ENCODE measurements at regions not wholly inside any gene's neighbourhood (a gene's known extent, or its start where the extent isn't known, plus 50 kb on each side); places are given as distances from the start of the nearest gene placed in this dataset.

DNA sequence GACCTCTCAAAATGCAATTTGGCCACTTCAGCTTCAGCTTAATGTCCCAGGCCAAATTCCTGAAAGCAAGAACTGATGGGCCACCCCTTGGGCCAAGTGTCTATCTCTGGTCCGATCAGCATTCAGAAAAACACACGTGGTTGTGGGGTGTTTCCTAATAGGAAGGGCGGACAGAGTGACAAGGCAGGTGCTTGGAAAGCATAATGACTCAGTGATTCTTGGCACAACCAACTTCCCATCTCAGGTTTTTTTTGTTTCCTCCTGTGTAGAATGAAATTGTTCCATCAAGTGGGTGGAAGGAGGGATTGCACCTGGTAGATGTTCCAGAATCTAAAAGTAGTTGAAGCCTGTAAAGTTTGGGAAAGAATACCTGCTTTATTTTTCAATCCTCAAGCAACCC, 155.6 kb downstream of the HS3ST2 start:
- FAIRE-seq (no peak), DNase-seq (ENCODE audit: extremely low read depth in 1 of 4, low spot score in 3 of 4) (no peak), ATAC-seq (no peak)
- Histone ChIP-seq H3K9me3 (replicated peaks; ENCODE audit: control insufficient read depth, insufficient read depth, low read depth, low read length) (no peaks in the 10 kb centered on the region), H3K27ac (ENCODE audit: extremely low read depth, low read depth, low read length) (no peak overlapping the region), H3K4me2 (ENCODE audit: insufficient read depth, low read length) (no peak overlapping the region), H2AFZ (ENCODE audit: low read depth, low read length) (no peak overlapping the region), H4K20me1 (replicated peaks; ENCODE audit: control insufficient read depth, insufficient read depth, low read length) (no peaks in the 10 kb centered on the region), H3K79me2 (ENCODE audit: control insufficient read depth, insufficient read depth, low read length) (no peaks in the 10 kb centered on the region), H3K36me3 (ENCODE audit: control insufficient read depth, insufficient read depth, low read length) (no peaks in the 10 kb centered on the region), H3K4me1 (replicated peaks in 1 of 2; ENCODE audit: control insufficient read depth in 2 of 2, insufficient read depth in 2 of 2, low read length in 2 of 2) (no peaks in the 10 kb centered on the region), H3K4me3 (no peak overlapping the region), H3K9ac (ENCODE audit: insufficient read depth in 1 of 2, low read depth in 2 of 2, low read length in 2 of 2) (no peak overlapping the region), H3K27me3 (ENCODE audit: control insufficient read depth in 2 of 2, insufficient read depth in 2 of 2, low read length in 2 of 2) (no peaks in the 10 kb centered on the region), H3K9me1 (ENCODE audit: control insufficient read depth, insufficient read depth, low read length) (no peaks in the 10 kb centered on the region)
- ChIA-PET CTCF (ENCODE audit: low intra/inter-chr PET ratio) (interaction anchor here (1.2 kb wide), 1 partner anchor 21 kb away, joined by 3 read pairs; no protein-coding TSS in a partner anchor), POLR2A (no interaction called here)
- BruUV-seq (replicated peaks): no TSS peak
- intact Hi-C loops (cut with micrococcal nuclease): no loop called here
- TF ChIP-seq TGIF2 (CRISPR knock-in tag; IDR thresholded peaks at IDR 0.05): no peak
- TF ChIP-seq ARHGAP35 (IDR thresholded peaks at IDR 0.05; ENCODE audit: partially characterized antibody): no peak
- TF ChIP-seq, protein P1, sequence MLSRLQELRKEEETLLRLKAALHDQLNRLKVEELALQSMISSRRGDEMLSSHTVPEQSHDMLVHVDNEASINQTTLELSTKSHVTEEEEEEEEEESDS (CRISPR knock-in tag; IDR thresholded peaks at IDR 0.05): no peak
- TF ChIP-seq HNRNPUL1 (IDR thresholded peaks at IDR 0.05; ENCODE audit: low read length): no peak
- TF ChIP-seq ZNF76 (CRISPR knock-in tag; IDR thresholded peaks at IDR 0.05; ENCODE audit: borderline replicate concordance): no peak
- no peak for TF ChIP-seq BRD9 (IDR thresholded peaks at IDR 0.05; ENCODE audit: low read depth, partially characterized antibody)
- TF ChIP-seq NR2F6 (CRISPR knock-in tag; IDR thresholded peaks at IDR 0.05): no peak
- no peak for TF ChIP-seq HDAC6 (IDR thresholded peaks at IDR 0.05; ENCODE audit: low read depth, low read length)
- no peak for TF ChIP-seq CBX1 (IDR thresholded peaks at IDR 0.05; ENCODE audit: low read depth)
- WGBS (ENCODE audit: insufficient coverage, low coverage, missing lambda C conversion rate): 0% methylated on average over 3 of the region's 3 CpGs
- in situ Hi-C loops (cut with MboI): no loop called here
